ENCODE measurements at regions not wholly inside any gene's neighbourhood (a gene's known extent, or its start where the extent isn't known, plus 50 kb on each side); places are given as distances from the start of the nearest gene placed in this dataset.
"Not testable (repeated sequence)": the region's sequence is repeated elsewhere in the genome, so short reads cannot be mapped to it uniquely, and the experiment has no call there.

DNA sequence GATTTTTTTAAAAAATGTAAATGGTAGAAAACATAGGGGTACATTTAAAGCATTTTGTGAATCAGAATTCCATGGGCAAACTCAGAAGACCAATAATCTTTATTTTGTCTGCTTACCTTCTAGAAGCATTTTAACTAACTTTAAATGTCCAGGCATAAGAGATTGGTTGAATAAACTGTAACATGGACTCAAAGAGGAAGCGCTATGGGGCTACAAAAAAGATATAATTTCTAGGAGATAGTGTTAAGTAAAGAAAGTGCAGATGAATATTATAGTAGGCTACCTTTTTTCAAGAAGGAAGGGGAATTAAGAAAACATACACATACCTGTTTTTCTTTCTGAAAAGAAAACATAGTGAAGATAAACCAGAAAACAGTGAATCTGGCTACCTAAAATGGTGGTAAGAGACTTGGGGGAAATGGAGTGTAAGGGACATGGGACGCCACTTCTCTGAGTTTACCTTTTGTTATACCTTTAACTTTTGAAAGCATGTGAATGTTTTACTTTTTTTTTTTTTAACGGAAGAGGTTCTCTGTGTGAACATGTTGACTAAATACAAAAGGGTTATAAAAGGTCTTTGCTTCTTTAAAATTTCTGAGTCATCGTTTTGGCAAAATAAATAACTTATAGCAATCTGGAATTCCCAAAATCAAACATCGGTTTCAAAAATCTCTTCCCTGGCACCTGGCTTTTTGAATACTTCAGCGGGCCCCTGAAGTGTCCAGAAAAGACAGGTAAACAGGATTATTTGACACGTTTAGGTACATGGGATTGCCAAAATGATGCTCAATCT, 133.4 kb downstream of the OR2B2 start:
- Histone ChIP-seq H3K27ac (ENCODE audit: low read depth, low read length) (peak overlapping the region; percentile 32), H3K27me3 (ENCODE audit: insufficient read depth, low read length, poor library complexity, severe bottlenecking) (no peaks in the 10 kb centered on the region), H3K9me3 (ENCODE audit: low read length) (no peaks in the 10 kb centered on the region), H3K36me3 (ENCODE audit: insufficient read depth, low read length) (no peaks in the 10 kb centered on the region), H3K4me1 (ENCODE audit: insufficient read depth, low read length) (no peaks in the 10 kb centered on the region), H3K4me3 (ENCODE audit: low read length) (no peak overlapping the region)
- Mint-ChIP-seq H3K4me1 (peaks cover 0 to 3% (median 0%) of the 10 kb centered on the region in 3 donors), H3K27me3 (peaks cover 12 to 52% of the 10 kb centered on the region in 2 donors), H3K36me3 (no peaks in the 10 kb centered on the region), H3K27ac (no peak overlapping the region), H3K9me3 (no peaks in the 10 kb centered on the region), H3K4me3 (no peak overlapping the region)
- ChIA-PET POLR2A (no interaction called here), CTCF (interaction anchor here (0.7 kb wide), 1 partner anchor 17 kb away, joined by 3 read pairs; no protein-coding TSS in a partner anchor)
- no peak for DNase-seq

- Mint-ChIP-seq H3K9me3 (no peaks in the 10 kb centered on the region), H3K4me1 (peaks cover 0 to 3% (median 0%) of the 10 kb centered on the region in 3 donors), H3K27me3 (peaks cover 9 to 55% of the 10 kb centered on the region in 2 donors), H3K27ac (no peak overlapping the region), H3K36me3 (no peaks in the 10 kb centered on the region), H3K4me3 (no peak overlapping the region)
- H3K9me3 ChIP-seq (ENCODE audit: low read length) = no peaks in the 10 kb centered on the region
- POLR2A ChIA-PET = no interaction called here
- peak overlapping the region; percentile 73 for H3K27ac ChIP-seq (ENCODE audit: low read depth, low read length)
- no peaks in the 10 kb centered on the region for H3K36me3 ChIP-seq (ENCODE audit: insufficient read depth, low read length)
- no peaks in the 10 kb centered on the region for H3K4me1 ChIP-seq (ENCODE audit: insufficient read depth, low read length)
- no peaks in the 10 kb centered on the region for H3K27me3 ChIP-seq (ENCODE audit: insufficient read depth, low read length, poor library complexity, severe bottlenecking)
- DNase-seq = no peak
- CTCF ChIA-PET = interaction anchor here (1.3 kb wide), 1 partner anchor 18 kb away, joined by 3 read pairs; no protein-coding TSS in a partner anchor
- no peak overlapping the region for H3K4me3 ChIP-seq (ENCODE audit: low read length)
These were observed 134.4 kb downstream of the OR2B2 start for GRCh38 chr6:27777614-27778355.

DNA sequence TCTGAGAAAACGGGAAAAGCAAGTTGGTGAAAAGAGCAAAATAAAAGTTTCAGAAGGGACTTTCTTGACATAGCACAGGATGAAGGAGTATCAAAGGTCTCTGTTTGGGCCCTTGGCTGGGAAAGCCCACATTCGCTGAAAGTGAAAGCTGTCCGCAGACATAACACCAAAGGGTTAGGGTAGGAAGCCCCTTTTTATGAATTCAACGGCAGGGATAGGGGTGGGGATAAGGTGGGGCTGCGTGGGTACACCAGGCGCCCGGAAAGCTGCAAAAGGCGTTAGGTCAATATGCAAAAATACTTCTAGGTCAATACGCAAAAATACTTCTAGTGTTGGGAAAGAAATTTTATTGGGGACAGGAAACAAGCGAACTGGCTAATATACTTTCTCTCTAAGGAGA, 135.1 kb downstream of the OR2B2 start:
- Histone ChIP-seq H3K9me3 (ENCODE audit: low read length) (no peaks in the 10 kb centered on the region), H3K27ac (ENCODE audit: low read depth, low read length) (peak overlapping the region; percentile 73), H3K36me3 (ENCODE audit: insufficient read depth, low read length) (no peaks in the 10 kb centered on the region), H3K27me3 (ENCODE audit: insufficient read depth, low read length, poor library complexity, severe bottlenecking) (no peaks in the 10 kb centered on the region), H3K4me1 (ENCODE audit: insufficient read depth, low read length) (peaks cover 3% of the 10 kb centered on the region), H3K4me3 (ENCODE audit: low read length) (no peak overlapping the region)
- POLR2A ChIA-PET = no interaction called here
- CTCF ChIA-PET = interaction anchor here (1.3 kb wide), 1 partner anchor 19 kb away, joined by 3 read pairs; no protein-coding TSS in a partner anchor
- Mint-ChIP-seq H3K27ac (no peak overlapping the region), H3K36me3 (no peaks in the 10 kb centered on the region), H3K4me1 (peaks cover 4 to 7% (median 4%) of the 10 kb centered on the region in 3 donors), H3K9me3 (no peaks in the 10 kb centered on the region), H3K27me3 (peaks cover 12 to 52% of the 10 kb centered on the region in 2 donors), H3K4me3 (no peak overlapping the region)
- no peak for DNase-seq

DNA sequence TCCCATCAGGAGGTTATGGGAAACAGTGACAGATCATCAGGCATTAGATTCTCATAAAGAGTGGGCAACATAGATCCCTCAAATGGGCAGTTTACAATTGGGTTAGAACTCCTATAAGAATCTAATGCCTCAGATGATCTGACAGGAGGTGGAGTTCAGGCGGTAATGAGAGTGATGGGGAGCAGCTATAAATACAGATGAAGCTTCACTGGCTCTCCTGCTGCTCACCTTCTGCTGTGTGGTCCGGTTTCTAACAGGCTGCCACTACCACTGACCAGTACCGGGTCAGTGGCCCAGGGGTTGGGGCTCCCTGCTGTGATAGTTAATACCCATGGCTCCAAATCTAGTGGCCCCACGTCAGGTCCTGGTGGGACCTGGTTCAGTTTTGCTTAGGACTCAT, 135.7 kb downstream of the OR2B2 start:
- H3K4me1 Mint-ChIP-seq = peaks cover 7 to 10% (median 8%) of the 10 kb centered on the region in 3 donors
- no peaks in the 10 kb centered on the region for H3K27me3 ChIP-seq (ENCODE audit: insufficient read depth, low read length, poor library complexity, severe bottlenecking)
- H3K36me3 ChIP-seq (ENCODE audit: insufficient read depth, low read length) = no peaks in the 10 kb centered on the region
- H3K9me3 Mint-ChIP-seq = no peaks in the 10 kb centered on the region
- H3K27ac ChIP-seq (ENCODE audit: low read depth, low read length) = peak overlapping the region; percentile 73
- H3K9me3 ChIP-seq (ENCODE audit: low read length) = no peaks in the 10 kb centered on the region
- H3K4me3 Mint-ChIP-seq = no peak overlapping the region
- H3K4me3 ChIP-seq (ENCODE audit: low read length) = no peak overlapping the region
- peaks cover 5% of the 10 kb centered on the region for H3K4me1 ChIP-seq (ENCODE audit: insufficient read depth, low read length)
- peaks cover 13 to 52% of the 10 kb centered on the region in 2 donors for H3K27me3 Mint-ChIP-seq
- ChIA-PET POLR2A (no interaction called here), CTCF (interaction anchor here (0.8 kb wide), 1 partner anchor 119 kb away, joined by 4 read pairs; no protein-coding TSS in a partner anchor)
- H3K27ac Mint-ChIP-seq = no peak overlapping the region
- H3K36me3 Mint-ChIP-seq = no peaks in the 10 kb centered on the region
- no peak for DNase-seq

DNA sequence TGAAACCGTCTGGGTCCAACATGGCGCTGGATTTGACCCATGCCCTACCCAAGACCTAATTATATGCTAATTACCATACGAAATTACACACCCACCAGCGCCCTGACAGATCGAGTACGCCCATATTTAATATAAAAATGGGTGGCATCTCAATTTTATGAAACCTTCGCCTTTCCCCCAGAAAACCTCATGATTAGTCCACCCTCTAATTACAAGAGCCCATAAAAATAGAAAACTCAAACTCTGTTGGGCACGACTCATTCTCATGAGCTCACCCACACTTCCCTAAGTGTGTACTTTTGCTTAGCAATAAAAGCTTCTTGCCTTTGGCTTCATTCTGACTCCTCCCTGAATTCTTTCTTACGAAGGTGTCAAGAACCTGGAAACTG, 136.4 kb downstream of the OR2B2 start:
- POLR2A ChIA-PET = no interaction called here

GRCh38 chr6:27775138-27775795, 136.9 kb downstream of the OR2B2 start:
- H3K36me3 Mint-ChIP-seq; H3K4me3 ChIP-seq (ENCODE audit: low read length); H3K27me3 ChIP-seq (ENCODE audit: insufficient read depth, low read length, poor library complexity, severe bottlenecking); H3K4me1 ChIP-seq (ENCODE audit: insufficient read depth, low read length); H3K9me3 ChIP-seq (ENCODE audit: low read length); H3K36me3 ChIP-seq (ENCODE audit: insufficient read depth, low read length); DNase-seq; H3K4me3 Mint-ChIP-seq; H3K9me3 Mint-ChIP-seq; POLR2A ChIA-PET: not testable (repeated sequence)
- CTCF ChIA-PET = interaction anchor here (0.5 to 0.8 kb wide), 2 partner anchors 120 to 1241 kb away, joined by 3 to 4 read pairs; no protein-coding TSS in a partner anchor
- Mint-ChIP-seq H3K27ac (peak overlapping the region in 1 of 8 donors; percentile 42), H3K27me3 (peaks cover 15 to 47% of the 10 kb centered on the region in 2 donors), H3K4me1 (peaks cover 7 to 10% (median 8%) of the 10 kb centered on the region in 3 donors)
- peak overlapping the region; percentile 35 for H3K27ac ChIP-seq (ENCODE audit: low read depth, low read length)

More for the DNA sequence above, 136.4 kb downstream of the OR2B2 start:
- peaks cover 7 to 10% (median 8%) of the 10 kb centered on the region in 3 donors for H3K4me1 Mint-ChIP-seq
- H3K4me3 Mint-ChIP-seq = no peak overlapping the region
- peak overlapping the region; percentile 35 for H3K27ac ChIP-seq (ENCODE audit: low read depth, low read length)
- peaks cover 15 to 49% of the 10 kb centered on the region in 2 donors for H3K27me3 Mint-ChIP-seq
- no peaks in the 10 kb centered on the region for H3K9me3 ChIP-seq (ENCODE audit: low read length)
- peaks cover 5% of the 10 kb centered on the region for H3K4me1 ChIP-seq (ENCODE audit: insufficient read depth, low read length)
- DNase-seq = no peak
- H3K27me3 ChIP-seq (ENCODE audit: insufficient read depth, low read length, poor library complexity, severe bottlenecking) = no peaks in the 10 kb centered on the region
- no peaks in the 10 kb centered on the region for H3K36me3 Mint-ChIP-seq
- H3K27ac Mint-ChIP-seq = no peak overlapping the region
- H3K4me3 ChIP-seq (ENCODE audit: low read length) = no peak overlapping the region
- no peaks in the 10 kb centered on the region for H3K36me3 ChIP-seq (ENCODE audit: insufficient read depth, low read length)
- H3K9me3 Mint-ChIP-seq = no peaks in the 10 kb centered on the region
- CTCF ChIA-PET = interaction anchor here (0.5 to 0.8 kb wide), 2 partner anchors 119 to 1242 kb away, joined by 3 to 4 read pairs; no protein-coding TSS in a partner anchor

GRCh38 chr6:27774264-27774600, 138.0 kb downstream of the OR2B2 start:
- DNase-seq; H3K4me1 ChIP-seq (ENCODE audit: insufficient read depth, low read length); H3K36me3 ChIP-seq (ENCODE audit: insufficient read depth, low read length); CTCF ChIA-PET; H3K36me3 Mint-ChIP-seq; H3K4me3 Mint-ChIP-seq; H3K27ac ChIP-seq (ENCODE audit: low read depth, low read length); H3K9me3 ChIP-seq (ENCODE audit: low read length); H3K27me3 ChIP-seq (ENCODE audit: insufficient read depth, low read length, poor library complexity, severe bottlenecking); H3K9me3 Mint-ChIP-seq; H3K4me3 ChIP-seq (ENCODE audit: low read length): not testable (repeated sequence)
- POLR2A ChIA-PET = interaction anchor here (0.6 kb wide), 1 partner anchor 67 kb away, joined by 3 read pairs; no protein-coding TSS in a partner anchor
- Mint-ChIP-seq H3K4me1 (peaks cover 7 to 10% (median 8%) of the 10 kb centered on the region in 3 donors), H3K27me3 (peaks cover 19 to 43% of the 10 kb centered on the region in 2 donors), H3K27ac (peak overlapping the region in 1 of 8 donors; percentile 82)
